Epithelial cell of proximal tubule (primary cell): ENCODE measurements at regions not wholly inside any gene's neighbourhood (a gene's known extent, or its start where the extent isn't known, plus 50 kb on each side); places are given as distances from the start of the nearest gene placed in this dataset.

Experiments
- DNase-seq: peaks from one replicate; pipeline ENCODE4 v3.0.0-alpha.2; 2011; ENCODE audit warnings: low read depth
- H3K4me3 ChIP-seq: 2 replicates; pipeline ENCODE4 v1.5.1; 2011; ENCODE audit warnings: low read depth, mild to moderate bottlenecking, low read length
- CTCF ChIP-seq: conservative IDR thresholded peaks from 2 replicates; pipeline ENCODE4 v1.5.1; 2012; ENCODE audit warnings: low read depth, mild to moderate bottlenecking, low read length

- no peak for TF ChIP-seq CTCF
- H3K4me3 ChIP-seq = no peak overlapping the region
- DNase-seq = no peak
Observed at GRCh38 chr15:67981848-67982247, 72.3 kb upstream of the PIAS1 start.

GRCh38 chr15:67991706-67992105 lies 62.4 kb upstream of the PIAS1 start:
- no peak overlapping the region for H3K4me3 ChIP-seq
- DNase-seq = no peak
- TF ChIP-seq CTCF = no peak

- H3K4me3 ChIP-seq = no peak overlapping the region
- DNase-seq = no peak
- TF ChIP-seq CTCF = no peak
Observed at GRCh38 chr15:67992411-67992810, 61.7 kb upstream of the PIAS1 start.

DNA sequence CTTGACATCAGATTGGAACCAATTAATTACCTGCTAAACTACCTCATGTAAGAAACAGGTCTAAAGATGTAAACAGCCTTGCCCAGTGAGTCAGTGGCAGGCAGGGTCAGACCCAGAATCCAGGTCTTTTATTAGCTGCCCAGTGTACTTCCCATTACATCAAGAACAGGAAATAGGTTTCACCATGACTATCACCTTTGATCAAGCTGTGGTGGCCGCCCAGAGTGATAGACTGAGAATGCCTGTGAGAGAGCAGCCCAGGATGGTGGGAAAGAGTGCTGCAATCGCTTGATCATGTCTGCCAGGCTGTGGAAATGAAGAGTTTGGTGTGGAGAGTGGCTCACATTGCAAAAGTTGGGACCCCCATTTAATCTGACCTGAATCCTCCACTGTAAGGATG lies 61.3 kb upstream of the PIAS1 start:
- H3K4me3 ChIP-seq = no peak overlapping the region
- no peak for DNase-seq
- no peak for TF ChIP-seq CTCF

- TF ChIP-seq CTCF = no peak
- no peak for DNase-seq
Observed at GRCh38 chr15:67997996-67998395, 56.1 kb upstream of the PIAS1 start.

DNA sequence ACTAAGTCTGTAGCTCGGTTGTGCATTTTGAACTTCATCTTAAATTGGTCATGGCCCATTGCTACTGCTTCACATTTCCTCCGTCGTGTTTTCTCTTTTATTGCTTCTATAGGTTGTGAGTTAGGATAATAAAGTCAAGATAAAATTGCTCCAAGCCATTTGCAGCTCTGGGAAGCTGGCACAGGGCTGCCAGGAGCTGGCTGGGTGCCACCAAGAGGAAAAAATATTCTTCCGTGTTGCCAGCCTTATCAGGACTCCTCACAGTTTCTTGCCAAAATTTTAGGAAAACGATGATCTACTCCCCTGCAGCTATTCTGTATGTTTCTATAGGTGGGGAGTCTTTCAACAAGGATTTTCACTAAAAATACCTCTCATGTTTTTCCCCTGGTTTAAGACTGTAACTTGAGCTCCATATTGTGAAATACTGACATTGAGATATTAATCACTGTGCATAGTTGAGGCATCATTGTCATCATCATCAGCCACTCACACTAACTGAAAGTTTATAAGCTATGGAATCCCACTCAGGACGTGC lies 55.4 kb upstream of the PIAS1 start:
- H3K4me3 ChIP-seq = no peak overlapping the region
- TF ChIP-seq CTCF = no peak
- no peak for DNase-seq

More at GRCh38 chr15:67997996-67998395, 56.1 kb upstream of the PIAS1 start:
- no peak overlapping the region for H3K4me3 ChIP-seq

DNA sequence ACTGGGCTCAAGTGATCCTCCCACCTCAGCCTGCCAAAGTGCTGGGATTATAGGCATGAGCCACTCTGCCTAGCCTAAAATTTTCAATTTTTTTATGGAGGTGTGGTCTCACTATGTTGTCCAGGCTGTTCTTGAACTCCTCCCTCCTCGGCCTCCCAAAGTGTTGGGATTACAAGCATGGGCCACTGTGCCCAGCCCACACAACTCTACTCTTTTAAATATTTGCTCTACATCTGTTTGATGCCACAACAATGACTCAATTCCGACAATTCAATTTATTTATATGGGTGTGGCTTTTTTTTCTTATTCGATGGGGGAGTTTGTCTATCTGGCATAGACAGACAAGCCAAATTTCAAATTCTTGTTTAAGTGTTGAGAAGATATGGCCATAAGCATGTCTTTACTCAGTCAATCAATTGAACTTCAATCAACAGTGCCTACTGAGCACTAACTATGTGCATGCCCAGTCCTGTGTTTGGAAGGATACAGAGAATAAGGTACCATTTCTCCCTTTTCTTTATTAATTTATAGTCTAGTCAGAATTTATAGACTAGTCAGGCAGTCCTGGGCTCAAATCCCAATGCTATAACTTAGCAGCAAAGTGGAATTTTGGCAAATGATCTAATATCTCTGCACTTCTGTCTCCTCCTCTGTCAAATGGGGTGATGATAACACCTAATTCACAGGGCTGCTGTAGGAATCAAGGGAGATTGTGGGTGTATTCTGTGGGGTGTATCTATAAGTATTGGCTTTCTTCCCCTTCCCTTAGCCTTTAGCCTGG lies 54.6 kb upstream of the PIAS1 start:
- no peak for DNase-seq
- TF ChIP-seq CTCF = no peak
- no peak overlapping the region for H3K4me3 ChIP-seq
